NT2/D1 (cell line): ENCODE measurements at regions not wholly inside any gene's neighbourhood (a gene's known extent, or its start where the extent isn't known, plus 50 kb on each side); places are given as distances from the start of the nearest gene placed in this dataset.

Source experiments
- SUZ12 ChIP-seq: IDR thresholded peaks from 2 replicates; pipeline ENCODE4 v1.6.1; 2011; ENCODE audit not compliant: insufficient read length, insufficient read depth; ENCODE audit errors: extremely low read depth
- YY1 ChIP-seq: IDR thresholded peaks from 2 replicates; pipeline ENCODE4 v1.6.1; 2011; ENCODE audit not compliant: insufficient read length, insufficient read depth
- ZNF274 ChIP-seq: IDR thresholded peaks from 2 replicates; pipeline ENCODE4 v1.6.1; 2011; ENCODE audit warnings: mild to moderate bottlenecking, low read depth, low read length

DNA sequence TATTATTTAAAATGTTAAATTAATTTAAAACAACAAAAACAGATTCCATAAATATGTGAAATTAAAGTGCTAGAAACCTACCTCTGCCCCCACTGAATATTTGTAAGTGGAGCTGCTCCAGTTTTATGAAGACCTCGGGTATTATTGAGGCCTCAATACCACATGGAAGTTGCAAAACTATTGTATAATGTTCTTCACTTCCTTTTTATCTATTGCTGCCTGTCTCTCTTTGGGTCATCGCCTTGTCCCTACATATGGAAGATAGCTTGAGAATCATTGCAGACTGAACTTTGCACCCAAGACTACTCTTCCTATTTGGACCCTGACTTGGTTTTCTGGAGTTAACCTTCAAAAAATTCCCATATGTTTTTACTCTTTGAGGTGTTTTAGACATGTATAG, 212.1 kb upstream of the NETO1 start:
- TF ChIP-seq ZNF274 (no peak), SUZ12 (no peak), YY1 (no peak)
